Astrocyte of the spinal cord (primary cell): ENCODE measurements at regions not wholly inside any gene's neighbourhood (a gene's known extent, or its start where the extent isn't known, plus 50 kb on each side); places are given as distances from the start of the nearest gene placed in this dataset.

Experiments used
- DNase-seq: peaks from one replicate; pipeline ENCODE4 v3.0.0; 2011; ENCODE audit warnings: low read depth, low spot score
- H3K4me3 ChIP-seq: 2 replicates; pipeline ENCODE4 v1.5.1; 2011; ENCODE audit warnings: low read depth, mild to moderate bottlenecking, low read length, moderate library complexity
- in situ Hi-C: cut with HindIII; loops from 2 replicates; pipeline ENCODE4 v1.10.0; 2017; ENCODE audit warnings: low sequenced_read_pairs
- TF ChIP-seq, protein P1 (sequence below): IDR thresholded peaks from 2 replicates; pipeline ENCODE4 v1.5.1; 2012; ENCODE audit warnings: low read depth, mild to moderate bottlenecking, low read length, inconsistent platforms

DNA sequence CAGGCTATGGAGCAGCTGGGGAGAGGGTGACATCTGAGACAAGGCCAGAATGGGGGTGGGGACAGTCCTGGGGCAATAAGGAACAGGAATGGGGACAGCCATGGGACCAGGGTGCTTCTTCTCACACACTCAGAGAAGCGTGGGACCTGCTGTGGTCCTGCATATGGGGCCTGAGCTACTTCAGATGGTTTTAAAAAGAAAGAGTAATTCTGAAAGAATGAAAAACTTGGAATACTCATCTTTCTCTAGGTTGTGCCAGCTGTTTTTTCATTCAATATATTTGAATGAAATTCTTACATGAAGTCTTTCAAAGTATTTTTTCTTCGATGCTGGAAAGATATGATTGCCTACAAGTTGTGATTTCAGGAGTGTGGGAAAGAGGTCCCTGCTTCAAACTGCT, 227.5 kb upstream of the APCDD1 start:
- TF ChIP-seq, protein P1, sequence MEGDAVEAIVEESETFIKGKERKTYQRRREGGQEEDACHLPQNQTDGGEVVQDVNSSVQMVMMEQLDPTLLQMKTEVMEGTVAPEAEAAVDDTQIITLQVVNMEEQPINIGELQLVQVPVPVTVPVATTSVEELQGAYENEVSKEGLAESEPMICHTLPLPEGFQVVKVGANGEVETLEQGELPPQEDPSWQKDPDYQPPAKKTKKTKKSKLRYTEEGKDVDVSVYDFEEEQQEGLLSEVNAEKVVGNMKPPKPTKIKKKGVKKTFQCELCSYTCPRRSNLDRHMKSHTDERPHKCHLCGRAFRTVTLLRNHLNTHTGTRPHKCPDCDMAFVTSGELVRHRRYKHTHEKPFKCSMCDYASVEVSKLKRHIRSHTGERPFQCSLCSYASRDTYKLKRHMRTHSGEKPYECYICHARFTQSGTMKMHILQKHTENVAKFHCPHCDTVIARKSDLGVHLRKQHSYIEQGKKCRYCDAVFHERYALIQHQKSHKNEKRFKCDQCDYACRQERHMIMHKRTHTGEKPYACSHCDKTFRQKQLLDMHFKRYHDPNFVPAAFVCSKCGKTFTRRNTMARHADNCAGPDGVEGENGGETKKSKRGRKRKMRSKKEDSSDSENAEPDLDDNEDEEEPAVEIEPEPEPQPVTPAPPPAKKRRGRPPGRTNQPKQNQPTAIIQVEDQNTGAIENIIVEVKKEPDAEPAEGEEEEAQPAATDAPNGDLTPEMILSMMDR, result no peak
- in situ Hi-C loops, result no loop called here
- no peak for DNase-seq
- H3K4me3 ChIP-seq, result no peak overlapping the region

DNA sequence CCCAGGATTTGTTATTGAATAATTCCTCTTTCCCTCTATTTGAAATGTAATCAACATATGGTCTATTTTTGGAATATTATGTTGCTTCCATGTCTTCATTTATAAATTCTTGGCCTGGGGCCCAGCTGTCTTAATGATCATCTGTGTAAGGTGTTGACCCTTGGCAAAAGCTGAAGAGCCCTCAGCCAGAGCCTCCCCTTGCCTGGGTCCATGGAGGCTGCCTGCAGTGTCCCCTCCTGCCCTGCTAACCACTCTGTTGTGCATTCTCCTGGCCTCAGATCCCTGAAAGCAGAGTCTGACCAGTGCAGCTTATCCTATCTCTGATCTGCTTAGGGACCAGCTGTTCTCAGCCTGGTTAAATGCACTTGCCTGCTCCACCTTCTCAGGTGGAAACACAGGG, 226.1 kb upstream of the APCDD1 start:
- TF ChIP-seq, protein P1, result no peak
- no peak for DNase-seq
- in situ Hi-C loops, result no loop called here
- no peak overlapping the region for H3K4me3 ChIP-seq

DNA sequence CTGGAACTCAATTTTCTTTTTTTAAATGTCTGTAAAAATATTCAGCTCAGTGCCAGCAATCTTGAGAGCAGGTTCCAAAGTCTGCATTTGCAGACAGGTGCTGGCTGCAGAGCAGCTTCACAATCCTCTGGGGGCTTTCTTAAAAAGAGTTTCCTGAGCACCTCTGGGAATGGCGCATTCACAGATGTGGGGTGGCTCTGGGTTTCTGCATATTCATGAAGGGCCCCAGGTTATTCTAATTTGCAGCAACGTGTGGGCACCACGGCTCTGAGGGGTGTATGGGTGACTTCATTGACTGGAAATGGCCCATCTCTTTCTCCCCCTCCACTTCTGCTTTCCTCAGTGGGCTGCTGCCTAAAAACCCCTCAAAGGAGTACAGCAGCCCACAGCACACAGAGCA, 225.0 kb upstream of the APCDD1 start:
- H3K4me3 ChIP-seq, result no peak overlapping the region
- no peak for DNase-seq
- in situ Hi-C loops, result no loop called here
- TF ChIP-seq, protein P1, result no peak

DNA sequence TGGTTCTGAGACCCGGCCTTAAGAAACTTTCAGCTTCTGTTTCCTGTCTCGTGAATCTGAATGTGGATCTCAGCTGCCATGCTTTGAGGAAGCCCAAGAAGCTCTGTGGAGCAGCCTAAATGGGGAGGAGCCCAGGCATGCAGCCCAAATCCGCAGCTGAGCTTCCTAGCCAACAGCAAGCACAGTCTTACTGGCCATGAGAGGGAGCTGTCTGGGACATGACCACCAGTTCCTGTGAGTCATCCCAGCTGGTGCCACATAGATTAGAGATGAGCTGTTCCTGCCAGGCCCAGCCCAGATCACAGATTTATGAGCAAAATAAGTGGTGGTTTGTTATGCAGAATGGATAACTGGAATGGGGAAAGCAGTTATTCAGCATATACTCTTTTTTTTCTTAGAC, 224.4 kb upstream of the APCDD1 start:
- peak; percentile 78 for DNase-seq
- in situ Hi-C loops, result no loop called here
- TF ChIP-seq, protein P1, result peak; percentile 12
- H3K4me3 ChIP-seq, result no peak overlapping the region

DNA sequence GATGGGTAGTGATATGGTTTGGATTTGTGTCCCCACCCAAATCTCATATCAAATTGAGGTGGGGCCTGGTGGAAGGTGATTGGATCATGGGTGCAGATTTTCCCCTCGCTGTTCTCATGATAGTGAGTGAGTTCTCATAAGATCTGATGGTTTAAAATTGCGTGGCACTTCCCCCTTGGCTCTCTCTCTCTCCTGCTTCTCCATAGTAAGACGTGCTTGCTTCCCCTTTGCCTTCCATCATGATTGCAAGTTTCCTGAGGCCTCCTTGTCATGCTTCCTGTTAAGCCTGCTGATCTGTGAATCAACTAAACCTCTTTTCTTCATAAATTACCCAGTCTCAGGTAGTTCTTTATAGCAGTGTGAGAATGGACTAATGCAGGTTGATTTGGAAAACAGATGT, 223.2 kb upstream of the APCDD1 start:
- in situ Hi-C loops, result no loop called here
- no peak for DNase-seq
- no peak overlapping the region for H3K4me3 ChIP-seq
- TF ChIP-seq, protein P1, result no peak

DNA sequence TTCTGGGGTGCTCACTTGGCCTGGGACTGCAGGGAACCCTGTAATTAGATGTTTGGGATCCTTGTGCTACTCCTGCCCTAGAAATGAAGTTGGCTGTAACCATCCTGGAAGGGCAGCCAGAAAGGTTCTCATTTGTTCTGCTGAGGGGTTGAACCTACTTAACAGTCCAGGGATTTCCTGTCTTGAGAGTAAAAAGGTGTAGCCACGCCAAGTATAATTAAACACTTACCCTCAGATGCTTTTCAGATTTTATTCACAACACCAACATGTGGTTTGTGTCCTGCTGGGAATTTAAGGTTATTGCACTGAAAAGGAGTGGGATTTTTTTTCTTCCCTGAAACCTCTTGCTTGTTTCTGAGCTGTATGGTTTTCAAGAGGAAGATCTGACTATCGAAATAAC, 222.4 kb upstream of the APCDD1 start:
- no peak for DNase-seq
- TF ChIP-seq, protein P1, result no peak
- in situ Hi-C loops, result no loop called here
- H3K4me3 ChIP-seq, result no peak overlapping the region
